ENCODE measurements at regions not wholly inside any gene's neighbourhood (a gene's known extent, or its start where the extent isn't known, plus 50 kb on each side); places are given as distances from the start of the nearest gene placed in this dataset.

DNA sequence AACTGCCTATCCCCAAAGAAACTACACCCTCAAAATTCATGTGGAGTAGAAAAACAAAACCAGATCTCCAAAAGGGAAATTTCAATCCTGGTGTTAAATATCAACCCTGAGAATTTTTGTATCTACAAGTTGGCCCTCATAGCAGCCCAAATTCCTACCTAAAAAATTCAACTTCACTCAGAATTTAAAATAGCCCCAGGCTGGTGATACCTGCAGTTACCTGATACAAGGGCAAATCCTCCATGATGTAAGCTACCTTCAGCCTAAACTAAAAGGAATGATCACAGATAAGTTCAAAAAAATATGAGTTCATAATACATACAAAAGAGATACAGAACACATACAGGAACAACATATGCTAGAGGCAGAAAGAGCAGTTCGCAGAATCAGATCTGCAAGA is 138.4 kb downstream of the HNRNPD start:
- FAIRE-seq (no peak), DNase-seq (ENCODE audit: low read depth in 1 of 2, low spot score in 2 of 2) (no peak)
- Histone ChIP-seq H2BK15ac (ENCODE audit: low read length) (no peak overlapping the region), H2BK5ac (ENCODE audit: low read depth, low read length) (no peak overlapping the region), H4K8ac (ENCODE audit: extremely low read depth, insufficient read depth, low read length) (no peak overlapping the region), H3K79me2 (ENCODE audit: control insufficient read depth in 1 of 2, insufficient read depth in 2 of 2, low read length in 2 of 2) (no peaks in the 10 kb centered on the region), H3K79me1 (ENCODE audit: low read depth, low read length) (no peaks in the 10 kb centered on the region), H2AFZ (ENCODE audit: low read length) (no peak overlapping the region), H3K4me2 (ENCODE audit: insufficient read depth in 1 of 2, low read depth in 2 of 2, low read length in 2 of 2) (no peak overlapping the region), H2AK5ac (ENCODE audit: low read depth, low read length) (no peak overlapping the region), H3K14ac (ENCODE audit: insufficient read length) (no peak overlapping the region), H3K4me1 (replicated peaks in 1 of 4; ENCODE audit: control insufficient read depth in 3 of 4, insufficient read depth in 4 of 4, low read length in 3 of 4) (no peaks in the 10 kb centered on the region), H2BK20ac (ENCODE audit: low read length) (no peak overlapping the region), H3K36me3 (ENCODE audit: control insufficient read depth in 2 of 4, insufficient read depth in 4 of 4, low read length in 3 of 4) (no peaks in the 10 kb centered on the region), H3K27me3 (replicated peaks in 1 of 4; ENCODE audit: control insufficient read depth in 3 of 4, extremely low read depth in 1 of 4, insufficient read depth in 3 of 4, low read length in 3 of 4) (no peaks in the 10 kb centered on the region), H3K4ac (replicated peaks; ENCODE audit: insufficient read length, low read depth, low read length) (no peak overlapping the region), H4K20me1 (replicated peaks in 1 of 2; ENCODE audit: control insufficient read depth in 1 of 2, insufficient read depth in 2 of 2, low read length in 2 of 2) (no peaks in the 10 kb centered on the region), H3K23me2 (ENCODE audit: low read depth, low read length) (no peaks in the 10 kb centered on the region), H3K56ac (replicated peaks; ENCODE audit: insufficient read length, low read depth, low read length) (no peak overlapping the region), H3K27ac (ENCODE audit: low read depth, low read length) (no peak overlapping the region), H3K4me3 (ENCODE audit: extremely low read depth in 1 of 4, insufficient read depth in 2 of 4, low read depth in 3 of 4, low read length in 4 of 4) (no peak overlapping the region), H3K9ac (replicated peaks in 1 of 4; ENCODE audit: extremely low read depth in 1 of 4, low read depth in 3 of 4, low read length in 3 of 4) (no peak overlapping the region), H4K91ac (replicated peaks; ENCODE audit: insufficient read length, low read length) (no peak overlapping the region), H2BK12ac (ENCODE audit: low read depth, low read length) (no peak overlapping the region), H4K5ac (ENCODE audit: insufficient read length, low read depth, low read length) (no peak overlapping the region), H3K18ac (ENCODE audit: extremely low read depth, low read length) (no peak overlapping the region), H2BK120ac (replicated peaks; ENCODE audit: low read depth, low read length) (no peak overlapping the region), H3K23ac (ENCODE audit: insufficient read length) (no peak overlapping the region), H3K9me3 (ENCODE audit: insufficient read depth in 2 of 2, low read depth in 1 of 2, low read length in 1 of 2) (no peaks in the 10 kb centered on the region)
- TF ChIP-seq BACH1 (IDR thresholded peaks at IDR 0.05; ENCODE audit: low read length) = no peak
- TF ChIP-seq GTF2F1 (IDR thresholded peaks at IDR 0.05; ENCODE audit: borderline replicate concordance, low read depth, low read length) = no peak
- TF ChIP-seq SIRT6 (IDR thresholded peaks at IDR 0.05; ENCODE audit: low read length) = no peak
- TF ChIP-seq CHD2 (IDR thresholded peaks at IDR 0.05; ENCODE audit: low read length) = no peak
- TF ChIP-seq EGR1 (IDR thresholded peaks at IDR 0.05; ENCODE audit: borderline replicate concordance, low read depth, low read length) = no peak
- no peak for TF ChIP-seq SRF (IDR thresholded peaks at IDR 0.05; ENCODE audit: low read depth, low read length)
- no peak for TF ChIP-seq NANOG (IDR thresholded peaks at IDR 0.05; ENCODE audit: insufficient read depth, low read depth, low read length, poor library complexity, severe bottlenecking)
- no peak for TF ChIP-seq RNF2 (IDR thresholded peaks at IDR 0.05; ENCODE audit: borderline replicate concordance, low read depth, low read length, missing control alignments, poor library complexity, severe bottlenecking)
- no peak for TF ChIP-seq SP2 (IDR thresholded peaks at IDR 0.05; ENCODE audit: low read length)
- no peak for TF ChIP-seq EP300 (IDR thresholded peaks at IDR 0.05; ENCODE audit: borderline replicate concordance in 1 of 2, low read depth in 2 of 2, low read length in 2 of 2)
- TF ChIP-seq, protein P1, sequence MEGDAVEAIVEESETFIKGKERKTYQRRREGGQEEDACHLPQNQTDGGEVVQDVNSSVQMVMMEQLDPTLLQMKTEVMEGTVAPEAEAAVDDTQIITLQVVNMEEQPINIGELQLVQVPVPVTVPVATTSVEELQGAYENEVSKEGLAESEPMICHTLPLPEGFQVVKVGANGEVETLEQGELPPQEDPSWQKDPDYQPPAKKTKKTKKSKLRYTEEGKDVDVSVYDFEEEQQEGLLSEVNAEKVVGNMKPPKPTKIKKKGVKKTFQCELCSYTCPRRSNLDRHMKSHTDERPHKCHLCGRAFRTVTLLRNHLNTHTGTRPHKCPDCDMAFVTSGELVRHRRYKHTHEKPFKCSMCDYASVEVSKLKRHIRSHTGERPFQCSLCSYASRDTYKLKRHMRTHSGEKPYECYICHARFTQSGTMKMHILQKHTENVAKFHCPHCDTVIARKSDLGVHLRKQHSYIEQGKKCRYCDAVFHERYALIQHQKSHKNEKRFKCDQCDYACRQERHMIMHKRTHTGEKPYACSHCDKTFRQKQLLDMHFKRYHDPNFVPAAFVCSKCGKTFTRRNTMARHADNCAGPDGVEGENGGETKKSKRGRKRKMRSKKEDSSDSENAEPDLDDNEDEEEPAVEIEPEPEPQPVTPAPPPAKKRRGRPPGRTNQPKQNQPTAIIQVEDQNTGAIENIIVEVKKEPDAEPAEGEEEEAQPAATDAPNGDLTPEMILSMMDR (IDR thresholded peaks at IDR 0.05; ENCODE audit: control extremely low read depth in 1 of 3, insufficient read depth in 1 of 3, low read depth in 1 of 3, low read length in 3 of 3) = no peak
- POLR2A ChIA-PET (ENCODE audit: partially characterized antibody) = no interaction called here
- 60% methylated on average over 1 of the region's 1 CpG; no CpG with 5 or more reads in 1 of the 2 experiments for WGBS, 2 experiments (ENCODE audit: extremely low coverage in 1 of 2, insufficient coverage in 1 of 2, insufficient read length in 1 of 2, insufficient replicate concordance in 2 of 2, low coverage in 1 of 2, low lambda C conversion rate in 2 of 2, missing lambda C conversion rate in 1 of 2)
- CTCF ChIA-PET (ENCODE audit: partially characterized antibody) = interaction anchor here (0.8 kb wide), 1 partner anchor 322 kb away, joined by 3 read pairs; no protein-coding TSS in a partner anchor

All from H1 (cell line).